Activated CD8-positive, alpha-beta T cell treated with anti-CD3 and anti-CD28 coated beads, Interleukin-2, amount 10 ng/mL, durations not matched to agents 7 days and 5 days (primary cell): ENCODE measurements at regions not wholly inside any gene's neighbourhood (a gene's known extent, or its start where the extent isn't known, plus 50 kb on each side); places are given as distances from the start of the nearest gene placed in this dataset.
A peak's percentile ranks its signal among the peaks of the same experiment; 100 is the strongest.
"Not testable (repeated sequence)": the region's sequence is repeated elsewhere in the genome, so short reads cannot be mapped to it uniquely, and the experiment has no call there.

Source experiments
- ATAC-seq: fragments of 150-1000 bp; cut with Tn5 transposase; one replicate; pipeline ENCODE4 v1.10.0; 2021; ENCODE audit warnings: moderate library complexity
- CTCF ChIA-PET: fragments of 350-600 bp; sonication (Branson Sonifier 250); formaldehyde crosslinking; loops from one replicate; lab custom pipeline; 2021; ENCODE audit warnings: antibody characterized with exemption; lab: Charles Lee
- POLR2A ChIA-PET: fragments of 350-600 bp; sonication (Branson Sonifier 250); formaldehyde crosslinking; loops from one replicate; lab custom pipeline; 2021; ENCODE audit warnings: antibody characterized with exemption; lab: Charles Lee
- DNase-seq: peaks from one replicate; pipeline ENCODE4 v3.0.0-alpha.2; 2020
- H3K27ac Mint-ChIP-seq: one replicate; pipeline ENCODE4 v1.8.0; 2021; ENCODE audit warnings: mild to moderate bottlenecking, mixed read lengths
- H3K27me3 Mint-ChIP-seq: one replicate; pipeline ENCODE4 v1.8.0; 2021; ENCODE audit warnings: low read depth, mixed read lengths
- H3K36me3 Mint-ChIP-seq: one replicate; pipeline ENCODE4 v1.8.0; 2021; ENCODE audit warnings: low read depth, mixed read lengths
- H3K4me1 Mint-ChIP-seq: one replicate; pipeline ENCODE4 v1.8.0; 2021; ENCODE audit warnings: low read depth, mixed read lengths
- H3K4me3 Mint-ChIP-seq: one replicate; pipeline ENCODE4 v1.8.0; 2021; ENCODE audit warnings: mild to moderate bottlenecking, mixed read lengths
- H3K9me3 Mint-ChIP-seq: one replicate; pipeline ENCODE4 v1.8.0; 2022; ENCODE audit warnings: mixed read lengths; ENCODE audit not compliant: insufficient read depth

GRCh38 chr21:18096413-18096812 is 148.2 kb upstream of the CHODL start:
- H3K4me3 Mint-ChIP-seq, H3K4me1 Mint-ChIP-seq, DNase-seq, CTCF ChIA-PET, POLR2A ChIA-PET, H3K27me3 Mint-ChIP-seq, ATAC-seq, H3K36me3 Mint-ChIP-seq, H3K27ac Mint-ChIP-seq: not testable (repeated sequence)
- peaks cover 29% of the 10 kb centered on the region for H3K9me3 Mint-ChIP-seq

- H3K36me3 Mint-ChIP-seq = no peaks in the 10 kb centered on the region
- H3K27ac Mint-ChIP-seq = no peak overlapping the region
- H3K27me3 Mint-ChIP-seq = no peaks in the 10 kb centered on the region
- CTCF ChIA-PET = no interaction called here
- POLR2A ChIA-PET = no interaction called here
- no peaks in the 10 kb centered on the region for H3K4me1 Mint-ChIP-seq
- no peak overlapping the region for H3K4me3 Mint-ChIP-seq
- no peak for DNase-seq
- H3K9me3 Mint-ChIP-seq = peaks cover 17% of the 10 kb centered on the region
- ATAC-seq = no peak
These were observed 154.8 kb upstream of the CHODL start for GRCh38 chr21:18089786-18090185.

- H3K4me1 Mint-ChIP-seq = no peaks in the 10 kb centered on the region
- no peaks in the 10 kb centered on the region for H3K36me3 Mint-ChIP-seq
- no peak overlapping the region for H3K4me3 Mint-ChIP-seq
- H3K9me3 Mint-ChIP-seq = no peaks in the 10 kb centered on the region
- ATAC-seq (no peak), DNase-seq (no peak)
- ChIA-PET CTCF (no interaction called here), POLR2A (no interaction called here)
- H3K27me3 Mint-ChIP-seq = no peaks in the 10 kb centered on the region
- no peak overlapping the region for H3K27ac Mint-ChIP-seq
These were observed 174.2 kb upstream of the CHODL start for GRCh38 chr21:18070392-18070791.

GRCh38 chr21:18069875-18070274 is 174.8 kb upstream of the CHODL start:
- ChIA-PET POLR2A (no interaction called here), CTCF (no interaction called here)
- Mint-ChIP-seq H3K4me3 (no peak overlapping the region), H3K27me3 (no peaks in the 10 kb centered on the region), H3K9me3 (no peaks in the 10 kb centered on the region), H3K27ac (no peak overlapping the region), H3K36me3 (no peaks in the 10 kb centered on the region), H3K4me1 (no peaks in the 10 kb centered on the region)
- no peak for ATAC-seq
- DNase-seq = no peak

- peaks cover 6% of the 10 kb centered on the region for H3K9me3 Mint-ChIP-seq
- ChIA-PET CTCF (no interaction called here), POLR2A (no interaction called here)
- no peak overlapping the region for H3K27ac Mint-ChIP-seq
- H3K27me3 Mint-ChIP-seq = no peaks in the 10 kb centered on the region
- no peak for ATAC-seq
- H3K4me3 Mint-ChIP-seq = no peak overlapping the region
- no peak for DNase-seq
- no peaks in the 10 kb centered on the region for H3K4me1 Mint-ChIP-seq
- no peaks in the 10 kb centered on the region for H3K36me3 Mint-ChIP-seq
These were observed 184.2 kb upstream of the CHODL start for GRCh38 chr21:18060402-18060801.

- ChIA-PET POLR2A (no interaction called here), CTCF (no interaction called here)
- Mint-ChIP-seq H3K4me1 (no peaks in the 10 kb centered on the region), H3K27ac (no peak overlapping the region), H3K9me3 (peaks cover 6% of the 10 kb centered on the region), H3K4me3 (no peak overlapping the region), H3K36me3 (no peaks in the 10 kb centered on the region), H3K27me3 (no peaks in the 10 kb centered on the region)
- ATAC-seq (no peak), DNase-seq (no peak)
These were observed 185.8 kb upstream of the CHODL start for GRCh38 chr21:18058731-18059398.

- no peaks in the 10 kb centered on the region for H3K4me1 Mint-ChIP-seq
- DNase-seq = no peak
- H3K27ac Mint-ChIP-seq = no peak overlapping the region
- no peaks in the 10 kb centered on the region for H3K9me3 Mint-ChIP-seq
- H3K27me3 Mint-ChIP-seq = no peaks in the 10 kb centered on the region
- no peak overlapping the region for H3K4me3 Mint-ChIP-seq
- ChIA-PET POLR2A (no interaction called here), CTCF (no interaction called here)
- ATAC-seq = no peak
- no peaks in the 10 kb centered on the region for H3K36me3 Mint-ChIP-seq
These were observed 191.5 kb upstream of the CHODL start for GRCh38 chr21:18053151-18053550.

GRCh38 chr21:18049461-18049860 is 195.2 kb upstream of the CHODL start:
- Mint-ChIP-seq H3K36me3 (no peaks in the 10 kb centered on the region), H3K9me3 (no peaks in the 10 kb centered on the region), H3K4me3 (no peak overlapping the region), H3K27me3 (no peaks in the 10 kb centered on the region), H3K27ac (no peak overlapping the region), H3K4me1 (no peaks in the 10 kb centered on the region)
- DNase-seq = no peak
- POLR2A ChIA-PET = no interaction called here
- CTCF ChIA-PET = no interaction called here
- ATAC-seq = no peak

- no peak for ATAC-seq
- DNase-seq = peak; percentile 25
- no peaks in the 10 kb centered on the region for H3K27me3 Mint-ChIP-seq
- H3K9me3 Mint-ChIP-seq = no peaks in the 10 kb centered on the region
- no peaks in the 10 kb centered on the region for H3K4me1 Mint-ChIP-seq
- H3K36me3 Mint-ChIP-seq = no peaks in the 10 kb centered on the region
- no peak overlapping the region for H3K4me3 Mint-ChIP-seq
- POLR2A ChIA-PET = no interaction called here
- no peak overlapping the region for H3K27ac Mint-ChIP-seq
- CTCF ChIA-PET = interaction anchor here (0.7 to 1.7 kb wide), 15 partner anchors 10 to 202 kb away, joined by 3 to 9 read pairs (median 3); no protein-coding TSS in a partner anchor
These were observed 203.6 kb upstream of the CHODL start for GRCh38 chr21:18041012-18041411.

- no peaks in the 10 kb centered on the region for H3K4me1 Mint-ChIP-seq
- DNase-seq (no peak), ATAC-seq (no peak)
- H3K9me3 Mint-ChIP-seq = no peaks in the 10 kb centered on the region
- H3K4me3 Mint-ChIP-seq = no peak overlapping the region
- ChIA-PET CTCF (no interaction called here), POLR2A (no interaction called here)
- no peak overlapping the region for H3K27ac Mint-ChIP-seq
- no peaks in the 10 kb centered on the region for H3K27me3 Mint-ChIP-seq
- H3K36me3 Mint-ChIP-seq = no peaks in the 10 kb centered on the region
These were observed 211.1 kb upstream of the C21orf91 start for GRCh38 chr21:18030248-18030647.

- DNase-seq (no peak), ATAC-seq (no peak)
- H3K27ac Mint-ChIP-seq = no peak overlapping the region
- CTCF ChIA-PET = no interaction called here
- POLR2A ChIA-PET = no interaction called here
- H3K9me3 Mint-ChIP-seq = no peaks in the 10 kb centered on the region
- no peaks in the 10 kb centered on the region for H3K27me3 Mint-ChIP-seq
- no peaks in the 10 kb centered on the region for H3K4me1 Mint-ChIP-seq
- no peak overlapping the region for H3K4me3 Mint-ChIP-seq
- H3K36me3 Mint-ChIP-seq = no peaks in the 10 kb centered on the region
These were observed 207.2 kb upstream of the C21orf91 start for GRCh38 chr21:18026359-18026758.

GRCh38 chr21:18023711-18024110 is 204.6 kb upstream of the C21orf91 start:
- Mint-ChIP-seq H3K27ac (no peak overlapping the region), H3K36me3 (no peaks in the 10 kb centered on the region), H3K4me1 (no peaks in the 10 kb centered on the region), H3K9me3 (no peaks in the 10 kb centered on the region), H3K4me3 (no peak overlapping the region), H3K27me3 (no peaks in the 10 kb centered on the region)
- no peak for ATAC-seq
- CTCF ChIA-PET = no interaction called here
- no peak for DNase-seq
- POLR2A ChIA-PET = no interaction called here

- Mint-ChIP-seq H3K4me1 (no peaks in the 10 kb centered on the region), H3K4me3 (no peak overlapping the region), H3K27me3 (no peaks in the 10 kb centered on the region), H3K36me3 (no peaks in the 10 kb centered on the region), H3K27ac (no peak overlapping the region), H3K9me3 (no peaks in the 10 kb centered on the region)
- ATAC-seq (no peak), DNase-seq (no peak)
- CTCF ChIA-PET = interaction anchor here (0.6 kb wide), 1 partner anchor 51 kb away, joined by 3 read pairs; no protein-coding TSS in a partner anchor
- POLR2A ChIA-PET = no interaction called here
These were observed 204.0 kb upstream of the C21orf91 start for GRCh38 chr21:18023157-18023556.
